ENCODE measurements at regions not wholly inside any gene's neighbourhood (a gene's known extent, or its start where the extent isn't known, plus 50 kb on each side); places are given as distances from the start of the nearest gene placed in this dataset.

DNA sequence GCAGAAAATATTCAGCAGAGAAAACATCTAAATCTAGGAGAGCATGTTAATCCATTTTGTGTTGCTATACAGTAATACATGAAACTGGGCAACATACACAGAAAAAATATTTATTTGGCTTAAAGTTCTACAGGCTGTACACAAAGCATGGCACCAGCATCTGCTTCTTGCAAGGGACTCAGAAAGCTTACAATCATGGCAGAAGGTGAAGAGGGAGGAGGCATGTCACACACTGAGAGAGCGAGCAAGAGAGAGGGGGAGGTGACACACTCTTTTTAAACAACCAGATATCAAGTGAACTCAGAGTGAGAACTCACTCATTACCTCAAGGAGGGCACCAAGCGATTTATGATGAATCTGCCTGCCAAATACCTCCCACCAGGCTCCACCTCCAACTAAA, 94.2 kb upstream of the CNOT2 start:
- no peaks in the 10 kb centered on the region for H3K4me1 ChIP-seq (ENCODE audit: insufficient read depth, low read length)
- H3K27ac ChIP-seq (ENCODE audit: low read depth, low read length), result no peak overlapping the region
- no peak overlapping the region for H2AFZ ChIP-seq (ENCODE audit: low read length)
- H3K27me3 ChIP-seq (ENCODE audit: insufficient read depth, low read length), result no peaks in the 10 kb centered on the region
- no peaks in the 10 kb centered on the region for H3K79me2 ChIP-seq (ENCODE audit: insufficient read depth, low read length)
- H3K36me3 ChIP-seq (ENCODE audit: insufficient read depth, low read length), result no peaks in the 10 kb centered on the region
- H3K4me3 ChIP-seq (ENCODE audit: insufficient read depth, low read length), result no peak overlapping the region
- H3K9me3 ChIP-seq (ENCODE audit: low read depth, low read length), result no peaks in the 10 kb centered on the region
- DNase-seq (ENCODE audit: insufficient read length, low spot score, missing footprints), result no peak
- TF ChIP-seq, protein P1, sequence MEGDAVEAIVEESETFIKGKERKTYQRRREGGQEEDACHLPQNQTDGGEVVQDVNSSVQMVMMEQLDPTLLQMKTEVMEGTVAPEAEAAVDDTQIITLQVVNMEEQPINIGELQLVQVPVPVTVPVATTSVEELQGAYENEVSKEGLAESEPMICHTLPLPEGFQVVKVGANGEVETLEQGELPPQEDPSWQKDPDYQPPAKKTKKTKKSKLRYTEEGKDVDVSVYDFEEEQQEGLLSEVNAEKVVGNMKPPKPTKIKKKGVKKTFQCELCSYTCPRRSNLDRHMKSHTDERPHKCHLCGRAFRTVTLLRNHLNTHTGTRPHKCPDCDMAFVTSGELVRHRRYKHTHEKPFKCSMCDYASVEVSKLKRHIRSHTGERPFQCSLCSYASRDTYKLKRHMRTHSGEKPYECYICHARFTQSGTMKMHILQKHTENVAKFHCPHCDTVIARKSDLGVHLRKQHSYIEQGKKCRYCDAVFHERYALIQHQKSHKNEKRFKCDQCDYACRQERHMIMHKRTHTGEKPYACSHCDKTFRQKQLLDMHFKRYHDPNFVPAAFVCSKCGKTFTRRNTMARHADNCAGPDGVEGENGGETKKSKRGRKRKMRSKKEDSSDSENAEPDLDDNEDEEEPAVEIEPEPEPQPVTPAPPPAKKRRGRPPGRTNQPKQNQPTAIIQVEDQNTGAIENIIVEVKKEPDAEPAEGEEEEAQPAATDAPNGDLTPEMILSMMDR (IDR thresholded peaks at IDR 0.05; ENCODE audit: extremely low read depth, low read depth, low read length), result no peak
- H3K4me2 ChIP-seq (ENCODE audit: insufficient read depth, low read length), result no peak overlapping the region
- H4K20me1 ChIP-seq (ENCODE audit: insufficient read depth, low read length), result no peaks in the 10 kb centered on the region

DNA sequence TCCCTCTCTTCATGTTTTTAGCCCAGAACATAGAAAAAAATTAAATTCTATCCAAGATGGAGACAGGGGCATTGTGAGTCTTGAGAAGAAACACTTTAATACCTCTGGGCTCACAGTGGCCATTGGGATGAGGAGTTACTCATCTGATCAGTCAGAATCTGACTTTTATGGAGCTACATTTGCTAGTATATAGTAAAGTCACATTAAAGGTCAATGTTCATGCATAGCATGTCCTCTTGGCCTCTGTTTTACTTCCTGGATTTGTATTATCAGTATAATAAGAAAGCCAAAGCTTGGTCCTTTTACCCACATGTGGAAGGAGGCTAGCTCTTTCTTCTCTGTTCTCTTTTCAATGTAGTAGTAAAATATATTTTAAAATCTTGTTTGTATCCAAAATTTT, 93.6 kb upstream of the CNOT2 start:
- TF ChIP-seq, protein P1 (IDR thresholded peaks at IDR 0.05; ENCODE audit: extremely low read depth, low read depth, low read length), result no peak
- H3K4me3 ChIP-seq (ENCODE audit: insufficient read depth, low read length), result no peak overlapping the region
- H3K36me3 ChIP-seq (ENCODE audit: insufficient read depth, low read length), result no peaks in the 10 kb centered on the region
- no peak for DNase-seq (ENCODE audit: insufficient read length, low spot score, missing footprints)
- H4K20me1 ChIP-seq (ENCODE audit: insufficient read depth, low read length), result no peaks in the 10 kb centered on the region
- no peak overlapping the region for H3K4me2 ChIP-seq (ENCODE audit: insufficient read depth, low read length)
- H3K79me2 ChIP-seq (ENCODE audit: insufficient read depth, low read length), result no peaks in the 10 kb centered on the region
- H3K27ac ChIP-seq (ENCODE audit: low read depth, low read length), result no peak overlapping the region
- H3K27me3 ChIP-seq (ENCODE audit: insufficient read depth, low read length), result no peaks in the 10 kb centered on the region
- H3K4me1 ChIP-seq (ENCODE audit: insufficient read depth, low read length), result no peaks in the 10 kb centered on the region
- H3K9me3 ChIP-seq (ENCODE audit: low read depth, low read length), result no peaks in the 10 kb centered on the region
- no peak overlapping the region for H2AFZ ChIP-seq (ENCODE audit: low read length)

DNA sequence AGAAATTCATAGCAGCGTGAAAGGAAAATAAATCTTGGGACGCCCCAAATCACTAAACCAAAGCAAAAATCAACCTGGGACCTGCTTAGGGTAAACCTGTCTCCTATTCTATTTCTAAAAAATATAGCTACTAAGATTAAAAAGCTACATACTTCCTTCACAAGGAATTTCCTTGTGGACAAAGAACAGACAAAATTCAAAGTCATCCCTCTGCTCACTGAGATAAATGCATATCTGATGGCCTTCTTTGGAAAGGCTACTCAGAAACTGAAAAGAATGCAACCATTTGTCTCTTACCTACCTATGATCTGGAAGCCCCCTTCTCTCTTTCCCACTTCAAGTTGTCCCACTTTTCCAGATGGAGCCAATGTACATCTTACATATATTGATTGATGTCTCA, 93.0 kb upstream of the CNOT2 start:
- no peak overlapping the region for H2AFZ ChIP-seq (ENCODE audit: low read length)
- TF ChIP-seq, protein P1 (IDR thresholded peaks at IDR 0.05; ENCODE audit: extremely low read depth, low read depth, low read length), result no peak
- no peaks in the 10 kb centered on the region for H3K79me2 ChIP-seq (ENCODE audit: insufficient read depth, low read length)
- no peaks in the 10 kb centered on the region for H3K4me1 ChIP-seq (ENCODE audit: insufficient read depth, low read length)
- H3K36me3 ChIP-seq (ENCODE audit: insufficient read depth, low read length), result no peaks in the 10 kb centered on the region
- no peak overlapping the region for H3K27ac ChIP-seq (ENCODE audit: low read depth, low read length)
- no peaks in the 10 kb centered on the region for H3K9me3 ChIP-seq (ENCODE audit: low read depth, low read length)
- H3K4me3 ChIP-seq (ENCODE audit: insufficient read depth, low read length), result no peak overlapping the region
- H3K27me3 ChIP-seq (ENCODE audit: insufficient read depth, low read length), result no peaks in the 10 kb centered on the region
- no peak overlapping the region for H3K4me2 ChIP-seq (ENCODE audit: insufficient read depth, low read length)
- no peaks in the 10 kb centered on the region for H4K20me1 ChIP-seq (ENCODE audit: insufficient read depth, low read length)
- DNase-seq (ENCODE audit: insufficient read length, low spot score, missing footprints), result no peak

DNA sequence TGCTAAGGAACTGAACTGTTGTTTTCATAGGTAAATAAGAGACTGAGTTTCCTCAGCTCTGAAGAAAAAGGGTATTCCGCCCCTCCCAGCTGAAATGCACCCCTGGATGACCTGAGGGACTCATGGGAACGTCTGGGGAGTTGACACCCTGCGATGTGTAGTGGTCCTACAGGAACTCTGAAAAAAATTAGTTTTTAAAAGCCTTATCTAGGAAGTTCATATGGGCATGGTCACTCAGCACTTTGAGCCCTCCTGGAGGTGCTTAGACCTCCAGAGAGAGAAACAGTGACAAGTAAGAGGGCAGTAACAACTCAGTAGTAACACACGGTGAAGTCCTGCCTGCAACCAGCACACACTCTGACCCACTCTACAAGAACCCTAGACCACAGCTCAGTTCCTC, 91.2 kb upstream of the CNOT2 start:
- TF ChIP-seq, protein P1 (IDR thresholded peaks at IDR 0.05; ENCODE audit: extremely low read depth, low read depth, low read length), result no peak
- Histone ChIP-seq H4K20me1 (ENCODE audit: insufficient read depth, low read length) (no peaks in the 10 kb centered on the region), H3K9me3 (ENCODE audit: low read depth, low read length) (no peaks in the 10 kb centered on the region), H3K27me3 (ENCODE audit: insufficient read depth, low read length) (no peaks in the 10 kb centered on the region), H3K27ac (ENCODE audit: low read depth, low read length) (no peak overlapping the region), H3K4me3 (ENCODE audit: insufficient read depth, low read length) (no peak overlapping the region), H2AFZ (ENCODE audit: low read length) (no peak overlapping the region), H3K4me2 (ENCODE audit: insufficient read depth, low read length) (no peak overlapping the region), H3K79me2 (ENCODE audit: insufficient read depth, low read length) (no peaks in the 10 kb centered on the region), H3K4me1 (ENCODE audit: insufficient read depth, low read length) (no peaks in the 10 kb centered on the region), H3K36me3 (ENCODE audit: insufficient read depth, low read length) (no peaks in the 10 kb centered on the region)
- no peak for DNase-seq (ENCODE audit: insufficient read length, low spot score, missing footprints)
